B cell (primary cell): ENCODE measurements at regions not wholly inside any gene's neighbourhood (a gene's known extent, or its start where the extent isn't known, plus 50 kb on each side); places are given as distances from the start of the nearest gene placed in this dataset.

Source experiments
- CTCF ChIP-seq: fragments of 200-600 bp; IDR thresholded peaks from one replicate; pipeline ENCODE4 v1.8.0; 2022; ENCODE audit warnings: antibody characterized with exemption, mild to moderate bottlenecking
- EZH2 ChIP-seq: IDR thresholded peaks from 2 replicates; pipeline ENCODE4 v1.6.1; 2012; ENCODE audit warnings: borderline replicate concordance, low read depth, mild to moderate bottlenecking, moderate library complexity, low read length; ENCODE audit not compliant: insufficient read depth, poor library complexity, severe bottlenecking

GRCh38 chr3:132196113-132196512 is 121.1 kb upstream of the ACP3 start:
- TF ChIP-seq CTCF: no peak
- TF ChIP-seq EZH2: no peak
